ENCODE measurements at regions not wholly inside any gene's neighbourhood (a gene's known extent, or its start where the extent isn't known, plus 50 kb on each side); places are given as distances from the start of the nearest gene placed in this dataset.

- TF ChIP-seq, protein P1, sequence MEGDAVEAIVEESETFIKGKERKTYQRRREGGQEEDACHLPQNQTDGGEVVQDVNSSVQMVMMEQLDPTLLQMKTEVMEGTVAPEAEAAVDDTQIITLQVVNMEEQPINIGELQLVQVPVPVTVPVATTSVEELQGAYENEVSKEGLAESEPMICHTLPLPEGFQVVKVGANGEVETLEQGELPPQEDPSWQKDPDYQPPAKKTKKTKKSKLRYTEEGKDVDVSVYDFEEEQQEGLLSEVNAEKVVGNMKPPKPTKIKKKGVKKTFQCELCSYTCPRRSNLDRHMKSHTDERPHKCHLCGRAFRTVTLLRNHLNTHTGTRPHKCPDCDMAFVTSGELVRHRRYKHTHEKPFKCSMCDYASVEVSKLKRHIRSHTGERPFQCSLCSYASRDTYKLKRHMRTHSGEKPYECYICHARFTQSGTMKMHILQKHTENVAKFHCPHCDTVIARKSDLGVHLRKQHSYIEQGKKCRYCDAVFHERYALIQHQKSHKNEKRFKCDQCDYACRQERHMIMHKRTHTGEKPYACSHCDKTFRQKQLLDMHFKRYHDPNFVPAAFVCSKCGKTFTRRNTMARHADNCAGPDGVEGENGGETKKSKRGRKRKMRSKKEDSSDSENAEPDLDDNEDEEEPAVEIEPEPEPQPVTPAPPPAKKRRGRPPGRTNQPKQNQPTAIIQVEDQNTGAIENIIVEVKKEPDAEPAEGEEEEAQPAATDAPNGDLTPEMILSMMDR (IDR thresholded peaks at IDR 0.05; ENCODE audit: extremely low read depth in 1 of 2, insufficient read depth in 1 of 2, low read depth in 1 of 2, low read length in 2 of 2) = no peak
- no peak for TF ChIP-seq POLR2AphosphoS5 (IDR thresholded peaks at IDR 0.05; ENCODE audit: insufficient read depth, low read depth, low read length)
- no peak for TF ChIP-seq MAX (IDR thresholded peaks at IDR 0.05; ENCODE audit: insufficient read depth, insufficient read length)
- no peak for TF ChIP-seq POLR2A (IDR thresholded peaks at IDR 0.05; ENCODE audit: low read depth, low read length)
- TF ChIP-seq GATA2 (IDR thresholded peaks at IDR 0.05; ENCODE audit: insufficient read depth, insufficient read length, low read depth, low read length) = no peak
- TF ChIP-seq EZH2 (IDR thresholded peaks at IDR 0.05; ENCODE audit: borderline replicate concordance, low read depth, low read length, severe bottlenecking) = no peak
Measured at GRCh38 chr12:87758271-87758670, 270.9 kb downstream of the C12orf50 start.

All from endothelial cell of umbilical vein (primary cell).